ENCODE measurements at regions not wholly inside any gene's neighbourhood (a gene's known extent, or its start where the extent isn't known, plus 50 kb on each side); places are given as distances from the start of the nearest gene placed in this dataset.

DNA sequence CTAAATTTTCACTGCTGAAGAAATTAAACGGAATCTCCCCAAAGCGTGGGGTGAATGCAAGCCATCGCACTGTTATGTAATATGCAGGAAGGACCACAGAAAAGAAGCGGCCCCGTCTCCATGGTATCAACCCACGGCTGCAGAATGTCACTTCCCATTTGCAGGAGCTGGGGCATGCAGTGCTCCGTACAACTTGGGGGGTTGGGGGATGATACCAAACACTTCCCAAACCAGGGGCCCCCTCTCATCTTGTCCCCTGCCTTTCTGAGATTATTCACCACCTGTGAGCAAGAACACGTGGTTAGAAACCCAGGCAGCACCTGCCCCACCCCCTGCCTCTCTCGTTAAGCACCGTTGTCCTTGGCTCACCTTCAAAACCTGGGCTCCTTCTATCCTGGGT lies 505.1 kb upstream of the TMEM132C start:
- no peak overlapping the region for H2AFZ ChIP-seq (ENCODE audit: low read depth, low read length)
- ChIA-PET POLR2A (no interaction called here), CTCF (no interaction called here)
- intact Hi-C loops (cut with micrococcal nuclease) (no loop called here), dilution Hi-C loops (cut with MboI; ENCODE audit: extremely low pct_ligation_motif_present, low sequenced_read_pairs) (no loop called here)
- no peak overlapping the region for H3K9ac ChIP-seq (replicated peaks; ENCODE audit: extremely low read depth, insufficient read depth, low read length)
- H4K20me1 ChIP-seq (replicated peaks; ENCODE audit: control insufficient read depth, extremely low read depth, insufficient read depth, low read length) = no peaks in the 10 kb centered on the region
- no peaks in the 10 kb centered on the region for H3K9me1 ChIP-seq (replicated peaks; ENCODE audit: control insufficient read depth, extremely low read depth, insufficient read depth, low read length)
- TF ChIP-seq POLR2A (IDR thresholded peaks at IDR 0.05; ENCODE audit: low read depth, low read length) = no peak
- no peak for TF ChIP-seq EZH2 (IDR thresholded peaks at IDR 0.05; ENCODE audit: borderline replicate concordance, low read depth, low read length, severe bottlenecking)
- TF ChIP-seq JUN (IDR thresholded peaks at IDR 0.05; ENCODE audit: borderline replicate concordance, insufficient read depth, insufficient read length, low read depth) = no peak
- no peak for TF ChIP-seq MYC (IDR thresholded peaks at IDR 0.05; ENCODE audit: low read depth, low read length)
- no peak for TF ChIP-seq FOS (IDR thresholded peaks at IDR 0.05; ENCODE audit: borderline replicate concordance, insufficient read depth, low read length)
- TF ChIP-seq, protein P1, sequence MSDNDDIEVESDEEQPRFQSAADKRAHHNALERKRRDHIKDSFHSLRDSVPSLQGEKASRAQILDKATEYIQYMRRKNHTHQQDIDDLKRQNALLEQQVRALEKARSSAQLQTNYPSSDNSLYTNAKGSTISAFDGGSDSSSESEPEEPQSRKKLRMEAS (IDR thresholded peaks at IDR 0.05; ENCODE audit: insufficient read depth, insufficient read length) = no peak
- TF ChIP-seq, protein P2, sequence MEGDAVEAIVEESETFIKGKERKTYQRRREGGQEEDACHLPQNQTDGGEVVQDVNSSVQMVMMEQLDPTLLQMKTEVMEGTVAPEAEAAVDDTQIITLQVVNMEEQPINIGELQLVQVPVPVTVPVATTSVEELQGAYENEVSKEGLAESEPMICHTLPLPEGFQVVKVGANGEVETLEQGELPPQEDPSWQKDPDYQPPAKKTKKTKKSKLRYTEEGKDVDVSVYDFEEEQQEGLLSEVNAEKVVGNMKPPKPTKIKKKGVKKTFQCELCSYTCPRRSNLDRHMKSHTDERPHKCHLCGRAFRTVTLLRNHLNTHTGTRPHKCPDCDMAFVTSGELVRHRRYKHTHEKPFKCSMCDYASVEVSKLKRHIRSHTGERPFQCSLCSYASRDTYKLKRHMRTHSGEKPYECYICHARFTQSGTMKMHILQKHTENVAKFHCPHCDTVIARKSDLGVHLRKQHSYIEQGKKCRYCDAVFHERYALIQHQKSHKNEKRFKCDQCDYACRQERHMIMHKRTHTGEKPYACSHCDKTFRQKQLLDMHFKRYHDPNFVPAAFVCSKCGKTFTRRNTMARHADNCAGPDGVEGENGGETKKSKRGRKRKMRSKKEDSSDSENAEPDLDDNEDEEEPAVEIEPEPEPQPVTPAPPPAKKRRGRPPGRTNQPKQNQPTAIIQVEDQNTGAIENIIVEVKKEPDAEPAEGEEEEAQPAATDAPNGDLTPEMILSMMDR (IDR thresholded peaks at IDR 0.05; ENCODE audit: extremely low read depth in 1 of 2, insufficient read depth in 1 of 2, low read depth in 1 of 2, low read length in 2 of 2) = no peak
- TF ChIP-seq POLR2AphosphoS5 (IDR thresholded peaks at IDR 0.05; ENCODE audit: insufficient read depth, low read depth, low read length) = no peak
- TF ChIP-seq GATA2 (IDR thresholded peaks at IDR 0.05; ENCODE audit: insufficient read depth, insufficient read length, low read depth, low read length) = no peak
- H3K4me1 ChIP-seq (ENCODE audit: control insufficient read depth, extremely low read depth, insufficient read depth, low read length) = no peaks in the 10 kb centered on the region
- DNase-seq (ENCODE audit: low read depth, low spot score) (no peak), FAIRE-seq (no peak)
- BruUV-seq (replicated peaks) = no TSS peak
- no peak overlapping the region for H3K4me3 ChIP-seq (replicated peaks in 1 of 3; ENCODE audit: insufficient read depth in 1 of 3, low read depth in 1 of 3, low read length in 3 of 3)
- H3K27me3 ChIP-seq (ENCODE audit: control insufficient read depth in 2 of 2, insufficient read depth in 2 of 2, low read length in 2 of 2) = no peaks in the 10 kb centered on the region
- H3K9me3 ChIP-seq (replicated peaks; ENCODE audit: control insufficient read depth, insufficient read depth, low read length) = peaks cover 6% of the 10 kb centered on the region
- H3K4me2 ChIP-seq (ENCODE audit: insufficient read depth, low read length) = no peak overlapping the region
- no peaks in the 10 kb centered on the region for H3K36me3 ChIP-seq (ENCODE audit: control insufficient read depth in 2 of 2, extremely low read depth in 1 of 2, insufficient read depth in 2 of 2, low read length in 2 of 2)
- no peaks in the 10 kb centered on the region for H3K79me2 ChIP-seq (ENCODE audit: control insufficient read depth, insufficient read depth, low read length)
- H3K27ac ChIP-seq (ENCODE audit: insufficient read depth, low read depth, low read length) = no peak overlapping the region

Data from endothelial cell of umbilical vein (primary cell).